DOHH2 (cell line): ENCODE measurements at regions not wholly inside any gene's neighbourhood (a gene's known extent, or its start where the extent isn't known, plus 50 kb on each side); places are given as distances from the start of the nearest gene placed in this dataset.

ENCODE experiments used
- H3F3A ChIP-seq: fragments of 200-600 bp; sonication (generic), shearing (Covaris generic); 2 replicates; pipeline ENCODE4 v1.6.0; 2016; ENCODE audit warnings: antibody characterized with exemption, mild to moderate bottlenecking; ENCODE audit not compliant: control insufficient read depth, insufficient read depth
- H3K27ac ChIP-seq: fragments of 200-600 bp; sonication (generic); 2 replicates; pipeline ENCODE4 v1.5.1; 2014; ENCODE audit warnings: low read depth, mild to moderate bottlenecking, low read length, moderate library complexity
- H3K27me3 ChIP-seq: fragments of 200-600 bp; sonication (generic); 2 replicates; pipeline ENCODE4 v1.6.1; 2014; ENCODE audit warnings: mild to moderate bottlenecking, low read length, mixed read lengths; ENCODE audit not compliant: control insufficient read depth
- H3K36me3 ChIP-seq: fragments of 200-600 bp; sonication (generic); 2 replicates; pipeline ENCODE4 v1.6.1; 2014; ENCODE audit warnings: mild to moderate bottlenecking, low read length, moderate library complexity, mixed read lengths; ENCODE audit not compliant: control insufficient read depth
- H3K4me1 ChIP-seq: fragments of 200-600 bp; sonication (generic); 2 replicates; pipeline ENCODE4 v1.6.1; 2014; ENCODE audit warnings: mild to moderate bottlenecking, low read length, mixed read lengths; ENCODE audit not compliant: control insufficient read depth
- H3K4me2 ChIP-seq: fragments of 200-600 bp; sonication (generic); 2 replicates; pipeline ENCODE4 v1.6.0; 2014; ENCODE audit warnings: mild to moderate bottlenecking, low read length, moderate library complexity
- H3K4me3 ChIP-seq: fragments of 200-600 bp; sonication (generic); 2 replicates; pipeline ENCODE4 v1.5.1; 2014; ENCODE audit warnings: mild to moderate bottlenecking, low read length, mixed read lengths
- H3K79me2 ChIP-seq: fragments of 200-600 bp; sonication (generic); 2 replicates; pipeline ENCODE4 v1.6.1; 2014; ENCODE audit warnings: mild to moderate bottlenecking, low read length, mixed read lengths; ENCODE audit not compliant: control insufficient read depth
- H3K9me2 ChIP-seq: fragments of 200-600 bp; sonication (generic); replicated peaks from 2 replicates; pipeline ENCODE4 v1.6.1; 2014; ENCODE audit warnings: mild to moderate bottlenecking, low read length, mixed read lengths; ENCODE audit not compliant: control insufficient read depth
- H3K9me3 ChIP-seq: fragments of 200-600 bp; sonication (generic); 2 replicates; pipeline ENCODE4 v1.6.1; 2014; ENCODE audit warnings: antibody characterized with exemption, low read length, mixed read lengths; ENCODE audit not compliant: control insufficient read depth, insufficient read depth
- H4K20me1 ChIP-seq: fragments of 200-600 bp; sonication (generic); 2 replicates; pipeline ENCODE4 v1.6.0; 2014; ENCODE audit warnings: low read depth, mild to moderate bottlenecking, antibody characterized with exemption, low read length, moderate library complexity; ENCODE audit not compliant: control insufficient read depth, insufficient read depth
- CTCF ChIP-seq: fragments of 200-600 bp; sonication (generic); IDR thresholded peaks from one replicate; pipeline ENCODE4 v1.5.1; 2014; ENCODE audit warnings: antibody characterized with exemption, mild to moderate bottlenecking, low read depth, low read length; ENCODE audit not compliant: poor library complexity, severe bottlenecking
- EZH2phosphoT487 ChIP-seq: fragments of 200-600 bp; sonication (generic); IDR thresholded peaks from 2 replicates; pipeline ENCODE4 v1.6.1; 2017; ENCODE audit warnings: borderline replicate concordance, mild to moderate bottlenecking, antibody characterized with exemption, low read length, moderate library complexity, mixed read lengths

DNA sequence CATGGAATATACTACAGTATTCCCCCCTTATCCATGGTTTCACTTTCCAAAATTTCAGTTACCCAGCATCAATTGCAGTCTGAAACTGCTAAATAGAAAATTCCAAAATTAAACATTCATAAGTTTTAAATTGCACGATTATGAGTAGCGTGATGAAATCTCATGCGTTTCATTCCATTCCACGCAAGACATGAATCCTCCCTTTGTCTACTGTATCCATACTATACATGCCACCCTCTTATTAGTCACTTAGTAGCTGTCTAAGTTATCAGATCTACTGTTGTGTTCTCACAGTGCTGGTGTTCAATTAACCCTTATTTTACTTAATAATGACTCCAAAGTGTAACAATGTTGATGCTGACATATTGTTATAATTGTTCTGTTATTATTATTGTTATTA is 261.2 kb upstream of the NDST4 start:
- Histone ChIP-seq H3K27ac (no peak overlapping the region), H3K9me3 (no peaks in the 10 kb centered on the region), H3F3A (no peaks in the 10 kb centered on the region), H3K9me2 (no peaks in the 10 kb centered on the region), H3K27me3 (no peaks in the 10 kb centered on the region), H3K79me2 (no peaks in the 10 kb centered on the region), H4K20me1 (no peaks in the 10 kb centered on the region), H3K4me3 (no peak overlapping the region), H3K4me1 (no peaks in the 10 kb centered on the region), H3K36me3 (no peaks in the 10 kb centered on the region), H3K4me2 (no peak overlapping the region)
- TF ChIP-seq CTCF: no peak
- no peak for TF ChIP-seq EZH2phosphoT487

DNA sequence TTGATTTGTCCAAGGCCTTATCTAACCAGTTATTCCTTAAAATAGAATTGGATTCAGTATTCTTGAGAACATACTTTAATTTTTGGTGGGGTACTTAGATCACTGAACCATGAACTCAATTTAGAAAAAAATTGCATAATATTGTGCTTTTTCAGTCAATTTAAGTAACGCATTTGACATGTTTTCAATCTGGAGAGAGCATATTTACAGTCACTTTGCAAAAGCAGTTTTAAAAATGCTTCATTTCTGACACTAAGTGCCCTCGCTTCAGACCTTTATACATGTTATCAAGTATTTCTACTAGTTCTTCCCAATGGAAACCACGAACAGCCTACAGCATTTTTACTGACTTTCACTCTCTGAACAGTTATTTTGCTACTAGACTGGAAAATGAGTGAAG is 257.1 kb upstream of the NDST4 start:
- H3K9me3 ChIP-seq: peaks cover 11% of the 10 kb centered on the region
- H3K4me1 ChIP-seq: no peaks in the 10 kb centered on the region
- H3K4me2 ChIP-seq: no peak overlapping the region
- H3K9me2 ChIP-seq: no peaks in the 10 kb centered on the region
- TF ChIP-seq CTCF (no peak), EZH2phosphoT487 (no peak)
- no peaks in the 10 kb centered on the region for H3K36me3 ChIP-seq
- no peak overlapping the region for H3K27ac ChIP-seq
- no peaks in the 10 kb centered on the region for H3F3A ChIP-seq
- no peaks in the 10 kb centered on the region for H4K20me1 ChIP-seq
- H3K4me3 ChIP-seq: no peak overlapping the region
- H3K27me3 ChIP-seq: no peaks in the 10 kb centered on the region
- no peaks in the 10 kb centered on the region for H3K79me2 ChIP-seq

GRCh38 chr4:115370012-115370411 is 256.6 kb upstream of the NDST4 start:
- no peaks in the 10 kb centered on the region for H3K36me3 ChIP-seq
- no peaks in the 10 kb centered on the region for H3F3A ChIP-seq
- H4K20me1 ChIP-seq: no peaks in the 10 kb centered on the region
- H3K4me1 ChIP-seq: no peaks in the 10 kb centered on the region
- H3K27ac ChIP-seq: no peak overlapping the region
- TF ChIP-seq CTCF (no peak), EZH2phosphoT487 (no peak)
- H3K9me3 ChIP-seq: peaks cover 15% of the 10 kb centered on the region
- H3K79me2 ChIP-seq: no peaks in the 10 kb centered on the region
- no peaks in the 10 kb centered on the region for H3K27me3 ChIP-seq
- H3K9me2 ChIP-seq: no peaks in the 10 kb centered on the region
- H3K4me3 ChIP-seq: no peak overlapping the region
- H3K4me2 ChIP-seq: no peak overlapping the region

GRCh38 chr4:115366390-115366789 is 253.0 kb upstream of the NDST4 start:
- H3K36me3 ChIP-seq: no peaks in the 10 kb centered on the region
- H3K4me2 ChIP-seq: no peak overlapping the region
- no peak overlapping the region for H3K4me3 ChIP-seq
- no peaks in the 10 kb centered on the region for H3K27me3 ChIP-seq
- H4K20me1 ChIP-seq: no peaks in the 10 kb centered on the region
- no peaks in the 10 kb centered on the region for H3F3A ChIP-seq
- no peak for TF ChIP-seq EZH2phosphoT487
- TF ChIP-seq CTCF: no peak
- H3K9me3 ChIP-seq: peaks cover 15% of the 10 kb centered on the region
- no peaks in the 10 kb centered on the region for H3K9me2 ChIP-seq
- H3K4me1 ChIP-seq: no peaks in the 10 kb centered on the region
- no peak overlapping the region for H3K27ac ChIP-seq
- H3K79me2 ChIP-seq: no peaks in the 10 kb centered on the region
